CD4-positive, alpha-beta memory T cell (primary cell): ENCODE measurements at regions not wholly inside any gene's neighbourhood (a gene's known extent, or its start where the extent isn't known, plus 50 kb on each side); places are given as distances from the start of the nearest gene placed in this dataset.

Experiments
- CTCF ChIA-PET: fragments of 350-600 bp; sonication (Branson Sonifier 250); formaldehyde crosslinking; loops from one replicate; lab custom pipeline; 2021; ENCODE audit warnings: inconsistent platforms; ENCODE audit not compliant: partially characterized antibody; lab: Charles Lee
- POLR2A ChIA-PET: fragments of 350-600 bp; sonication (Branson Sonifier 250); formaldehyde crosslinking; loops from one replicate; lab custom pipeline; 2021; ENCODE audit not compliant: partially characterized antibody; lab: Charles Lee
- DNase-seq, 5 donors: peaks; one replicate each; pipeline versions ENCODE4 v3.0.0 to v3.0.0-alpha.2; 2020 to 2022; ENCODE audit warnings: mixed read lengths in 1 of 5
- H3K27ac ChIP-seq: one replicate; pipeline ENCODE4 v1.7.0; 2013; ENCODE audit warnings: low read depth, low read length
- H3K27me3 ChIP-seq: 2 replicates; pipeline ENCODE4 v1.7.0; 2013; ENCODE audit warnings: mild to moderate bottlenecking, low read length, moderate library complexity; ENCODE audit not compliant: insufficient read depth
- H3K36me3 ChIP-seq: 2 replicates; pipeline ENCODE4 v1.7.0; 2013; ENCODE audit warnings: mild to moderate bottlenecking, low read length, moderate library complexity; ENCODE audit not compliant: insufficient read depth
- H3K4me1 ChIP-seq: 2 replicates; pipeline ENCODE4 v1.7.0; 2013; ENCODE audit warnings: mild to moderate bottlenecking, low read length, moderate library complexity; ENCODE audit not compliant: insufficient read depth
- H3K4me3 ChIP-seq, 2 donors: one replicate each; pipeline ENCODE4 v1.7.0; 2013; ENCODE audit warnings: low read length in 2 of 2, mild to moderate bottlenecking in 1 of 2
- H3K9me3 ChIP-seq, 2 donors: one replicate each; pipeline ENCODE4 v1.7.0; 2013; ENCODE audit warnings: low read length in 2 of 2, control low read depth in 1 of 2; ENCODE audit not compliant: control insufficient read depth in 1 of 2
- H3K27ac Mint-ChIP-seq, 7 donors: one replicate each; pipeline ENCODE4 v1.8.0; 2020 to 2021; ENCODE audit warnings: mixed read lengths in 7 of 7, mild to moderate bottlenecking in 6 of 7, inconsistent platforms in 3 of 7, moderate library complexity in 3 of 7
- H3K27me3 Mint-ChIP-seq, 2 donors: one replicate each; pipeline ENCODE4 v1.8.0; 2020 to 2021; ENCODE audit warnings: mixed read lengths in 2 of 2
- H3K36me3 Mint-ChIP-seq, 2 donors: one replicate each; pipeline ENCODE4 v1.8.0; 2020 to 2021; ENCODE audit warnings: mixed read lengths in 2 of 2, inconsistent platforms in 1 of 2, mild to moderate bottlenecking in 1 of 2
- H3K4me1 Mint-ChIP-seq, 4 donors: one replicate each; pipeline ENCODE4 v1.8.0; 2020 to 2021; ENCODE audit warnings: mixed read lengths in 4 of 4, mild to moderate bottlenecking in 1 of 4
- H3K4me3 Mint-ChIP-seq, 8 donors: one replicate each; pipeline ENCODE4 v1.8.0; 2020 to 2021; ENCODE audit warnings: mixed read lengths in 8 of 8, mild to moderate bottlenecking in 7 of 8, moderate library complexity in 6 of 8, inconsistent platforms in 3 of 8
- H3K9me3 Mint-ChIP-seq, 8 donors: one replicate each; pipeline ENCODE4 v1.8.0; 2020 to 2021; ENCODE audit warnings: mixed read lengths in 8 of 8, mild to moderate bottlenecking in 5 of 8, inconsistent platforms in 3 of 8, moderate library complexity in 1 of 8
- intact Hi-C: fragments of 100-400 bp; cut with micrococcal nuclease; formaldehyde crosslinking; loops from one replicate; pipeline ENCODE4 v1.15.1; 2023

GRCh38 chr3:107063351-107063750 is 313.9 kb upstream of the CCDC54 start:
- ChIA-PET POLR2A (no interaction called here), CTCF (interaction anchor here (1.3 kb wide), 1 partner anchor 8 kb away, joined by 3 read pairs; no protein-coding TSS in a partner anchor)
- peaks cover 6 to 11% (median 8%) of the 10 kb centered on the region in 4 donors for H3K4me1 Mint-ChIP-seq
- H3K4me3 Mint-ChIP-seq: no peak overlapping the region
- no peaks in the 10 kb centered on the region for H3K9me3 ChIP-seq
- DNase-seq: no peak
- H3K27ac Mint-ChIP-seq: no peak overlapping the region
- no peaks in the 10 kb centered on the region for H3K27me3 Mint-ChIP-seq
- no peak overlapping the region for H3K27ac ChIP-seq
- H3K4me1 ChIP-seq: peaks cover 3% of the 10 kb centered on the region
- H3K27me3 ChIP-seq: no peaks in the 10 kb centered on the region
- H3K9me3 Mint-ChIP-seq: no peaks in the 10 kb centered on the region
- no peaks in the 10 kb centered on the region for H3K36me3 Mint-ChIP-seq
- no peaks in the 10 kb centered on the region for H3K36me3 ChIP-seq
- H3K4me3 ChIP-seq: no peak overlapping the region
- intact Hi-C loops: loop anchor here (5.0 kb wide), 2 partner anchors 1376 to 1546 kb away; no protein-coding TSS in a partner anchor

- Histone ChIP-seq H3K27ac (no peak overlapping the region), H3K4me1 (peaks cover 3% of the 10 kb centered on the region), H3K9me3 (no peaks in the 10 kb centered on the region), H3K4me3 (no peak overlapping the region), H3K36me3 (no peaks in the 10 kb centered on the region), H3K27me3 (no peaks in the 10 kb centered on the region)
- POLR2A ChIA-PET: no interaction called here
- H3K27ac Mint-ChIP-seq: no peak overlapping the region
- H3K4me1 Mint-ChIP-seq: peaks cover 6 to 11% (median 8%) of the 10 kb centered on the region in 4 donors
- CTCF ChIA-PET: interaction anchor here (0.6 to 2.0 kb wide), 9 partner anchors 9 to 1410 kb away, joined by 3 to 7 read pairs (median 3); no protein-coding TSS in a partner anchor
- H3K9me3 Mint-ChIP-seq: no peaks in the 10 kb centered on the region
- intact Hi-C loops: loop anchor here (5.0 kb wide), 2 partner anchors 1377 to 1547 kb away; no protein-coding TSS in a partner anchor
- DNase-seq: peak; percentile 43 to 47 (median 44)
- no peaks in the 10 kb centered on the region for H3K36me3 Mint-ChIP-seq
- no peaks in the 10 kb centered on the region for H3K27me3 Mint-ChIP-seq
- H3K4me3 Mint-ChIP-seq: peak overlapping the region in 2 of 8 donors; percentile 7 to 61
Measured at GRCh38 chr3:107064405-107065060, 312.7 kb upstream of the CCDC54 start.

- Mint-ChIP-seq H3K27me3 (no peaks in the 10 kb centered on the region), H3K4me3 (peak overlapping the region in 5 of 8 donors; percentile 2 to 76 (median 21)), H3K36me3 (no peaks in the 10 kb centered on the region), H3K9me3 (no peaks in the 10 kb centered on the region), H3K4me1 (peaks cover 6 to 11% (median 8%) of the 10 kb centered on the region in 4 donors), H3K27ac (peak overlapping the region in 1 of 7 donors; percentile 28)
- H3K27ac ChIP-seq: no peak overlapping the region
- no peaks in the 10 kb centered on the region for H3K9me3 ChIP-seq
- no peaks in the 10 kb centered on the region for H3K36me3 ChIP-seq
- H3K4me3 ChIP-seq: no peak overlapping the region
- CTCF ChIA-PET: interaction anchor here (0.6 to 2.0 kb wide), 8 partner anchors 9 to 1411 kb away, joined by 3 to 7 read pairs (median 3); no protein-coding TSS in a partner anchor
- intact Hi-C loops: no loop called here
- peak in 4 of 5 donors; percentile 4 to 45 (median 14) for DNase-seq
- H3K4me1 ChIP-seq: peaks cover 3% of the 10 kb centered on the region
- POLR2A ChIA-PET: no interaction called here
- no peaks in the 10 kb centered on the region for H3K27me3 ChIP-seq
Measured at GRCh38 chr3:107065094-107065861, 312.0 kb upstream of the CCDC54 start.

GRCh38 chr3:107067421-107067820 is 309.8 kb upstream of the CCDC54 start:
- ChIA-PET CTCF (no interaction called here), POLR2A (no interaction called here)
- Histone ChIP-seq H3K4me1 (peaks cover 3% of the 10 kb centered on the region), H3K27ac (no peak overlapping the region), H3K4me3 (no peak overlapping the region), H3K27me3 (no peaks in the 10 kb centered on the region), H3K9me3 (no peaks in the 10 kb centered on the region), H3K36me3 (no peaks in the 10 kb centered on the region)
- H3K27me3 Mint-ChIP-seq: no peaks in the 10 kb centered on the region
- H3K9me3 Mint-ChIP-seq: no peaks in the 10 kb centered on the region
- H3K36me3 Mint-ChIP-seq: no peaks in the 10 kb centered on the region
- no peak for DNase-seq
- H3K4me3 Mint-ChIP-seq: no peak overlapping the region
- no peak overlapping the region for H3K27ac Mint-ChIP-seq
- intact Hi-C loops: no loop called here
- peaks cover 6 to 11% (median 8%) of the 10 kb centered on the region in 4 donors for H3K4me1 Mint-ChIP-seq

- Histone ChIP-seq H3K27ac (no peak overlapping the region), H3K4me1 (peaks cover 3% of the 10 kb centered on the region), H3K36me3 (no peaks in the 10 kb centered on the region), H3K9me3 (no peaks in the 10 kb centered on the region), H3K4me3 (no peak overlapping the region), H3K27me3 (no peaks in the 10 kb centered on the region)
- intact Hi-C loops: no loop called here
- H3K36me3 Mint-ChIP-seq: no peaks in the 10 kb centered on the region
- H3K4me1 Mint-ChIP-seq: peaks cover 6 to 11% (median 8%) of the 10 kb centered on the region in 4 donors
- DNase-seq: no peak
- no peak overlapping the region for H3K27ac Mint-ChIP-seq
- CTCF ChIA-PET: no interaction called here
- H3K4me3 Mint-ChIP-seq: no peak overlapping the region
- no peaks in the 10 kb centered on the region for H3K9me3 Mint-ChIP-seq
- H3K27me3 Mint-ChIP-seq: no peaks in the 10 kb centered on the region
- POLR2A ChIA-PET: no interaction called here
Measured at GRCh38 chr3:107068980-107069379, 308.3 kb upstream of the CCDC54 start.

- Mint-ChIP-seq H3K4me3 (no peak overlapping the region), H3K4me1 (no peaks in the 10 kb centered on the region), H3K9me3 (no peaks in the 10 kb centered on the region), H3K27ac (no peak overlapping the region), H3K27me3 (no peaks in the 10 kb centered on the region), H3K36me3 (no peaks in the 10 kb centered on the region)
- no peak overlapping the region for H3K27ac ChIP-seq
- DNase-seq: no peak
- H3K36me3 ChIP-seq: no peaks in the 10 kb centered on the region
- POLR2A ChIA-PET: no interaction called here
- CTCF ChIA-PET: no interaction called here
- no peaks in the 10 kb centered on the region for H3K9me3 ChIP-seq
- H3K4me3 ChIP-seq: no peak overlapping the region
- intact Hi-C loops: no loop called here
- no peaks in the 10 kb centered on the region for H3K4me1 ChIP-seq
- H3K27me3 ChIP-seq: no peaks in the 10 kb centered on the region
Measured at GRCh38 chr3:107076946-107077345, 300.3 kb upstream of the CCDC54 start.

GRCh38 chr3:107077391-107077790 is 299.8 kb upstream of the CCDC54 start:
- no peak for DNase-seq
- H3K4me3 Mint-ChIP-seq: no peak overlapping the region
- intact Hi-C loops: no loop called here
- H3K27me3 ChIP-seq: no peaks in the 10 kb centered on the region
- no peaks in the 10 kb centered on the region for H3K36me3 Mint-ChIP-seq
- no peak overlapping the region for H3K4me3 ChIP-seq
- H3K36me3 ChIP-seq: no peaks in the 10 kb centered on the region
- no peaks in the 10 kb centered on the region for H3K4me1 ChIP-seq
- no peaks in the 10 kb centered on the region for H3K27me3 Mint-ChIP-seq
- POLR2A ChIA-PET: no interaction called here
- no peaks in the 10 kb centered on the region for H3K9me3 Mint-ChIP-seq
- H3K4me1 Mint-ChIP-seq: no peaks in the 10 kb centered on the region
- H3K27ac Mint-ChIP-seq: no peak overlapping the region
- no peak overlapping the region for H3K27ac ChIP-seq
- no peaks in the 10 kb centered on the region for H3K9me3 ChIP-seq
- CTCF ChIA-PET: no interaction called here
